Right lobe of liver (tissue), 4 donors: ENCODE measurements at regions not wholly inside any gene's neighbourhood (a gene's known extent, or its start where the extent isn't known, plus 50 kb on each side); places are given as distances from the start of the nearest gene placed in this dataset.

Source experiments
- CTCF ChIP-seq, 4 donors: fragments of 200-600 bp in 3 of 4; fragments of 450-650 bp in 1 of 4; IDR thresholded peaks; one replicate each; pipeline versions ENCODE4 v1.5.1 to v1.8.0; 2016 to 2022; ENCODE audit warnings: antibody characterized with exemption in 4 of 4, mild to moderate bottlenecking in 2 of 4
- POLR2A ChIP-seq: fragments of 450-650 bp; IDR thresholded peaks from one replicate; pipeline ENCODE4 v1.6.1; 2017; ENCODE audit warnings: antibody characterized with exemption, mild to moderate bottlenecking
- donor health status: DM: no; HTN: no; CAD: no.
- donor health status: DM: no; HTN: no; CAD: no.
- donor health status: DM: no; HTN: yes; CAD: no.

DNA sequence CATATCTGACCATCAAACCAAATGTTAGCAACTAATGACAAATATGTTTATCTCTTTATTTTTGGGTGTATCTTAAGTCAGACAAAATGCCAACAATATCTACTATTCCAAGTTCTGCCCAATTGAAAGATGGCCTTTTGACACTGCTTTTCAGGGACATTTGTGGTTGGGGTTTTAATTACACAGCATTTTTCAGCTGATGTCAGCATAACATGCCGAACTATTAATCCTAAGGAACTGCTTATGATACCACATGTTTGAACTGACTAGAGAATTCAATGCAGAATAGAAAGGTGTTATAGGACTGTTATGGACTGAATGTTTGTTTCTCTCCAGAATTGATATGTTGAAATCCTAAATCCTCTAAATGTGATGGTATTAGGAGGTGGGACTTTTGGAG, 445.1 kb downstream of the TMA16 start:
- TF ChIP-seq CTCF (IDR thresholded peaks at IDR 0.05) (no peak), POLR2A (no peak)
